NCI-H82 (cell line): ENCODE measurements at regions not wholly inside any gene's neighbourhood (a gene's known extent, or its start where the extent isn't known, plus 50 kb on each side); places are given as distances from the start of the nearest gene placed in this dataset.
A peak's percentile ranks its signal among the peaks of the same experiment; 100 is the strongest.

ENCODE experiments used
- DNase-seq: peaks from one replicate; lab custom pipeline; 2025; lab: John Stamatoyannopoulos, UW

DNA sequence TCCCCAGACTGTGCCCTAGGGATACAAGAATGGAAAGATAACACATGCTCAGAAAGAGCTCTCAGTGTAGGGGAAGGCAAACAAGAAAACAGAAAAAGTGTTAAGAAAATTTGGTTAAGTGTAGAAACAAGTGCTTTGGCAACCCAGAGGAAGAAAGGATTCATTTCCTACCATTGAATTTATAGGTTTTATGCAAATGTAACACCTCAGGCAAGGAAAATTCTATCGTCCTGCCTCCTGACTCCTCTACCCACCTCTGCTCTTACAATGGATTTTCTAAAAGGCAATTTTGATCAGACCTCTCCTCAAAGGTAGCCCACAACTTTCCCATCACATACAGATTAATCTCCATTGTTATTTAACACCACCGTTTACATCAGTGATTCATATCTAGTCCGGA is 298.7 kb downstream of the RFC3 start:
- DNase-seq: no peak

DNA sequence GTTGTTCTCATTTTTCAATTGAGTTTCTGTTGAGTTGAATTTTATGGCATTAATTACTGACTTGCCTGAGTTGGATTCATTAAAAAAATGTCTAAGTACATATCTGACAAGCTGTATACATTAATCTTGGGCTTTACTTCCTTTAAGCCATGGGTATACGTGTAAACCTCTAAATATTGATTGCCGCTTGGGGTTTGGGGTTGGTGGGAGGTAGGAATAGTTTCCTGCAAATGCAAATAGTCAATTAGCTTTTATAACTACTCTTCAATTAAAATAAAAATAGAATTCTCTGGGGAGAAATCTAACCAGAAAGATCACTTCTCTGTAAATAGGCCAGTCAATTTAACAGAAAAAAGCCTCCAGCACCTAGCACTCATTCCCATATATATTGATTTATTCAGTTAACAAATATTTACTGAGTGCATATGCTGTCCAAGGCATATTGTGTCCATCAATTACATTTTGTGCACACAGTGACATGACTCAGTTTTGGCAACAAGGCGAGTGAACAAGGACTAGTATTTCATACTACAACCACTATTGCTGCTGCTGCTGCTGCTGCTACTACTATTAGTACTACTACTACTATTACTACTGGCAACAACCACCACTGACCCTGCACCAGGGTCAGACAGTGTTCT is 306.8 kb downstream of the RFC3 start:
- DNase-seq: no peak

DNA sequence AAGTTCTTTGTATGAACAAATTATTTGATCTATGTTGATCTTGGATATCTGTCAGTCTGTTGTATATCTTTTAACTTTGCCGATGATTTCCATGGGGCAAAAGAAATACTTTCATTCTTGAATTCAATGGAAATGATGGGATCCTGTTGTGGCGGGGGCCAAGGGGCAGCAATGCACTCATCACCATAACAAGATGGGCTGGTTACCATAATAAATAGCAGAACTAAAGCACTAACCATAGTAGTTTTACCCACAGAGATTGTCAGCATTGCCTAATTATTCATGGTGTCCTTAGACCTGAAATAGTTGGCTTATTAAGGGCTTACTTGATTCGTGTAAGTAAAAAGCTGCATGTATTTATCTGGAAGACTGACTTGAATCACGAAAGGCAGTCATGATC is 309.6 kb downstream of the RFC3 start:
- no peak for DNase-seq

DNA sequence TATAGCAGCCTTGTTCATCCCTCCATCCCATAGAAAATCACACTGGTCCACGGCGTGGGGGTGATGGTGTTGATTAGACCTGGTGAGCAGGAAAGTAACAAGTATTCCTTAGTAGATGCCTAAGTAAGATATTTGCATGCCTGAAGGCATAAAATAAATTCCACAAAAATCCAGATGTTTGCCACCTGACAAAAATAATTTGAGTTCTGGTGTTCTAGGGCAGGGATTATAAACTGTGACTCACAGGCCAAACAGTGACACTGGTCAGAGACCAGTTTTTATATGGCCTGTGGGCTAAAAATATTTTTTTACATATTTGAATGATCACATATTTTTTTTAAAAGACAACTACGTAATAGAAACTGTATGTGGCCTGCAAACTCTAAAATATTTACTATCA is 310.7 kb downstream of the RFC3 start:
- no peak for DNase-seq

DNA sequence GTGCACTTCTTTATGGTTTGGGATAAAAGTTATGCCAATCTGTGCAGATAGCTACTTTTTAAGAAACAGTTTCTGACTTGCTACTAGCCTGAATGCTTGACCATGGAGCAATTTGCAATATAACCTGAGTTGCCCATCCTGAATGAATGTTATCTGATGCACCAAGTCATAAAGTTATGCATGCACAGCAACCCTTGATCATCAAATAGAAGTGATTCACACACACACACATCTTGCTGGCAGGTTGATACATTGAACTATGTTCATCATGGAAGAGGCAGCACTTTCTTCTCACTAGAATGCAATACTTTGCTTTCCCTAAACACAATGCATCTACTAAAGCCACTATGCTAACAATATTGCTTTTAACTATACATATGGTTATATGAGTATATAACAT is 311.5 kb downstream of the RFC3 start:
- no peak for DNase-seq

DNA sequence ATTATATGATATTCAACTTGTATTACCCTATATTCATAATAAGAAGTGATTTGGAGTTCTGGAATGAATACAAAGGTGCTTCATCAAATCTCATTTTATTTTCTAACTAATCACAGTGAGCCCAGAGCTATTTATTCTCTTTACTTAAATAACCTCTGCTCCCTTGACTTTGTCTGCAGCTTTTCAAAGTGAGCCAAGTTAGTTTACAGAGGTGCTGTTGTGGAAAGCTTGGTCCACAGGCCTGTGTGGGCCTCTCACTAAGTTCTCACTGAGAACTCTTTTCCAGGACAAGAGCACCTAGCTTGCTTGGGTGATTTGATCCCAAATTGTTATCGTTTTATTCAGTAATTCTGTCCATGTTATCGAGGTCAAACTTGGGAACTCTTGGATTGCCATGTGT is 319.3 kb downstream of the RFC3 start:
- DNase-seq: no peak

DNA sequence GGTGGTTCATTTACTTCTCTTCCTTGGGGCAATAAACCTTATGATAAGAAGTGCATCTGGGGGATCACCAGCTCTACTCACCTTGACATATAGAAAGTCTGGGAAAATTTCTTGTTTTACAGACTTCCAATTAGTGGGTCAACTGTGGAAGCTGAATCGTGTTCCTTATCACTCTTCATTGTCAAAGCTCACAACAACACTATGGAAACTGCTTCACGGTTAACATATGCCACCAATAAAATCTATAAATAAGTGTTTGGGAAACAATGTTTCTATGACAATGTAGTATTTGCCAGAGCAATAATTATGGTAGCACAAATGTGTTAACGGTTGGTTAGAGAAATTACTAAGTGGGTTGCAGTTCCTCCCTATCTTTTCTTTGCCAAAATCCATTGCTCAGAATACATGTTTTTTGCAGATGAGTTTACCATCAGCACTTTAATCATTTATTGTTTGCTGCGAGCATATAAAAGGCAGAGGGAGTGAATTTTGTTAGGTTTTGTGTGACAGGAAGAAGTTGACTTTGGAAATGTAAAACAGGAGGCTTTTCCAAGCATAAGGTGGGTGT is 321.8 kb downstream of the RFC3 start:
- no peak for DNase-seq

DNA sequence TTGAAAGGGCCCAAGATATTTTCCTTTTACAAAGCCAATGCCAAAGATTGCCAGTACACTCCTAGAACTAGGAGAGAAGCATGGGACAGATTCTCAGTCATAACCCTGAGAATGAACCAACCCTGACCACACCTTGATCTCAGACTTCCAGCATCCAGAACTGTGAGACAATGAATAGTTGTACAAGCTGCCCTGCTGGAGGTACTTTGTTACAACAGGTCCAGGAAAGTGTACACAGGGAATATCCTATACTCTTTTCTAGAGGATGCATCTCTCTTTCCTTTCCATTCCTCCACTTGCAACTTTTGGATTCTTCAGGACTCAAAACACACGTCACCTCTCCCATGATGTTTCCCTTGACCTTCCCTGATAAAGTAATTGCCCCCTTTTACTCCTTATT is 325.7 kb downstream of the RFC3 start:
- DNase-seq: no peak

DNA sequence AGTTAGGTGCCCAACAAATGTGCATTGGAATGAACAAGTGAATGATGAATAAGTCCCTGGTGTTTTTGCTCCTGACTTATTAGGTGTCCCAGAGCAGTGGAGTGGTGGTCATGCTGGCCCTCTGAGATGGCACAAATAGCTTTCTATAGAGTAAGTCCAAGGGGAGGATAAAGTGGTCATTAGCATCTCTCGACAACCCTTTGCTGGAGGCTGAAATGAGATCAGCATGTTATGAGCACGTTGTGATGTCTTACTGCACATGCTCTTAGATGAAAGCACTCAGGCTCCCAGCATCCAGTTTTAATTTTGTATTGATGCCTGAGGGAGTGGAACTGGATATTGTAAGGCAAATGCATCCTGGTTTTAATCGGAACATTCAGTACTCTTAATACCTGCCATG is 326.2 kb downstream of the RFC3 start:
- no peak for DNase-seq

DNA sequence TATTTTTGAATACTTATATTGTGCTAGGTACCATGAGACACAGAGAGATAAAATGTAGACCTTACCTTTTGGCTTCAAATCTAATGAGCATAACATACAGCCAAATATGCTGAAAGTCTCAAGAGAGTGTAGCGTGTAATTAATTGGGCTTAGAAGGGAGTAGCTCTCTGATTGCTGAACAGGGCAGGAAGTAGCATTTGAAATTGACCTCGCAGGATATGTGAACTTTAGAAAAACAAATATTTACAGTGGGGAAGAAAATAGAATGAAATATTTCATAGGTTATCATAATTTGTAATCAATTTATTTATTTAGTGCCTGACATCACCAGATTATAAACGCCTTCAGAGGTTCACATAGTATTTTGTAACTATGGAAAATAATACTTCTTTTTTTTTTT is 327.1 kb downstream of the RFC3 start:
- DNase-seq: no peak

DNA sequence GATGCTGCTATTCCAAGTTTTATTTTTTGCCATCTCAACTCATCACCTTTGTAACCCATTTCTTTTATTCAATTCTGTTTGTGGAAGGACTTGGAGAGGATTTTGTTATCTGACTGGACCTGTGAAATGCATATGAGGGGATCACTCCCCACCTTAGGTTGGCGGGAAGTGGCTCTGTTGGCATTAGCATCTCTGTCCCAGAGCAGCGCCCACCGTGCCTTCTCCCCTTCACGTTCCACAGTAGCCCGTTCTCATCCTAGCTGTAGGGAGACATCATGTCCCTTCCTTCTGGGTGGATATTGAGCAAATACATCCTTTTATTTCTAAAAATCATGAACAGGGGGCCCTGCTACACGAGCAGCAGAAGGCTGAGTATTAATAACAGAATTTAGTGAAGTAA is 330.4 kb downstream of the RFC3 start:
- no peak for DNase-seq

DNA sequence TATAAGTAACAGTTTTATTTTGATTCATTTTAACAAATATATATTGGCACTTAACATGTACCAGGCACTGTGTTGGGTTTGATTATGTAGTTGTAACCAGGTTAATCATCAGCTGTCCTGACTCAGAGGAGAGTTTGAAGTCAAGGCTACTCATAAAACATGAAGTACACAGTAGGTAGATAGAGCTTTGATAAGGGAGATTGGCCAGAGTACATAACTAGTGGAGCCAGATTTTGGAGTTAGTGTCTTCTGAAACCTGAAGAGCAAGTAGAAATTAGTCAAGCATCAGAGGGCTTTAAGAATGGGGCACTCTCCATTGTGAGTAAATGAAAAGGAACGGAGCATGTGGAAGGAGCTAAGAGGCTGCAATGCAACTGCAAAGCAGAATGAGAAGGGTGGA is 333.9 kb downstream of the RFC3 start:
- DNase-seq: no peak

DNA sequence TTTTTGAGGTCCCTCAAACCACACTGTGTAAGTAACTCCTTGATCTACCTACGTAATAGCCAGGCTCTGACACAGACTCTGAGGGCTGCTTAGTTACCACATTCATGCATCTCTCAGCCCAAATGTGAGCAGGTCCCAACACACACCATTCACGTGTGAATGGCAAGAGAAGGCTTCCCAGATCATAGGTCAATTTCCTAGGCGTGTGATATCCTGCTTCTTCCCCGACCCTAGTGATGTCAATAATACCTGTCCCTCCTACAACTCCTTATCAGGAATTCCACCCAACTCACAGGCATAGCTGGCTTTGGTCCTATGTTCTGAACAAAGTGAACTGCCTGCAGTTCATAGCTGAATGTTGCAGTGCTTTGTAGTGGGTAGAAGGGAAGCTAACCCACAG is 334.5 kb downstream of the RFC3 start:
- DNase-seq: no peak

DNA sequence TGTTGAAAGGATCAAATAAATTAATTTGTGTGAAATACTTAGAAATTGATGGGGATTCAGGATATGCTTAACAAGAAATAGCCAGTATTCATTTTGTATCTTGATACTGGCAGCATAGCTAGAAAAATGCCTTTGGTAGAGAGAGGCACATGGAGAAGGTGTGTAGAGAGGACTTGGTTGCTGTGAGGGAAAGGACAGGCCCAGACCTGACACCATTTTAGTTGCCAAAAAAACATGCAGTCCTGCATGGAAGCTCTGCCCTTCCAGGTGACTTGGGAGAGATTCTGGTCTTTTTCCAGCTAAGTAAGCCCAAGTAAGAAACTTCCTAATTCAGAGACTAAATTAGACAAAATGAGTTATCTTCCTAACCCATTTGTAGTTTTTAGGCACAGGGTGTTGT is 335.0 kb downstream of the RFC3 start:
- no peak for DNase-seq

DNA sequence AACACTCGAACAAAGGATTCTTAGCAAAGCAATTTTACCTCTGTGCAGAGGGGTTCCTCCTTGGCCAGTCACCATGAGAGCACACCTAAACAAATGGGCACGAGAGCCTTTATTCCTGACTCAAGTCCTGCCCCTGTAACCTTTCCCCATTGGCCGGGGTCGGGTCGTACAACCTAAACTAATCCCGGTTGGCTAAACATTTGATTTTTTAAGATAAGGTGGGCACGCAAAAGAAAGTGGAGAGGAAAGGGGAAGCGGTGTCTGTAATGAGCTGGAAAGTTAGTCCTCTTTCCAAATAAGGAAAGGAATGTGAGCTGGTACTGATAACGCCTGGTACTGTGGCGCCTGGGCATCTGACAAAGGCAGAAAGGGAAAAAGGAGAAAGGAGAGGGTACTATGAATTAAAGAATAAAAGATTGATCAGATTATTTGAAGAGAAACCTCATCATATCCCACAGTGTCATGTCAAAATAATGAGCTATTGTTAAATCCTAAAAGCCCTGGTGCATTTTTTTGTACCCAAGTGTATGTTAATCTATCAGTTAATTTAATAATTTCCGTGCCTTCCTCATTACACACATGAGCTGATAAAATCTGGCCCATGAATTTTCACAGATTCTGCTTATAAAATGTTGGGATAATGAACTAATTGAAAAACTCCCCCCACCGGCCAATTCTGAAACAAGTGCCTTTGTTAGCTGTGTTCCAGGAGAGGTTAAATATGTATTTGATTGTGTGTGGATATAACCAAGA is 335.7 kb downstream of the RFC3 start:
- no peak for DNase-seq

DNA sequence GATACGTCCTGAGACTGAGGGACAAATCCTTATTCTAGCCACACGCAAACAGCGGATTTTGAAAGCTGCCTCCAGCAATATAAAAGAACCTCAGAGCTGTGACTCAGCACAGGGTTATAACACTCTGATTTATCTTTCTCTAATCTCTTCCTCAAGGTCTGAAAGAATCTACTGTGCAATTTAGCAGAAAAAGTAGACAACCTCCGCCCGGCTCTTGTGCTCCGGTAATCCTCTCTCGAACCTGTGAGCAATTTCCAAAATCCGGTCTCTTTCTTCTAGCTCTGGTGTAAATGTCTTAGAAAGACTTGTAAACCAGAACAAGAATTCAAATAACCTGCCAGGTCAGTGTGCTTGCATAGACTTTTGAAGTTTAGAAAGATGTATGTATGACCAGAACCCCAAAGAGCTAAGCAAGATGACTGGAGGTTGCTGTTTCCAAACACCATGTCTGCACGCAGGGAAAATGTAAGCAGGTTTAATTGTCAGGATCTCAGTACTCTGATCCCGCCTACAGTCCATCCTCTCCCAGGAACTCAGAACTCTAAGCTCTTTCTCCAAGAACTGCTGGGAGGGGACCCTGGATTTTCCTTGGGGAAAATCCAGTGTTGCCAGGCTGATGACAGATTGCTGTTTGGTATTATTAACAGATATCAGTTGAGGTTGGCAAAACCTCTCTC is 338.1 kb downstream of the RFC3 start:
- DNase-seq: peak; percentile 49

DNA sequence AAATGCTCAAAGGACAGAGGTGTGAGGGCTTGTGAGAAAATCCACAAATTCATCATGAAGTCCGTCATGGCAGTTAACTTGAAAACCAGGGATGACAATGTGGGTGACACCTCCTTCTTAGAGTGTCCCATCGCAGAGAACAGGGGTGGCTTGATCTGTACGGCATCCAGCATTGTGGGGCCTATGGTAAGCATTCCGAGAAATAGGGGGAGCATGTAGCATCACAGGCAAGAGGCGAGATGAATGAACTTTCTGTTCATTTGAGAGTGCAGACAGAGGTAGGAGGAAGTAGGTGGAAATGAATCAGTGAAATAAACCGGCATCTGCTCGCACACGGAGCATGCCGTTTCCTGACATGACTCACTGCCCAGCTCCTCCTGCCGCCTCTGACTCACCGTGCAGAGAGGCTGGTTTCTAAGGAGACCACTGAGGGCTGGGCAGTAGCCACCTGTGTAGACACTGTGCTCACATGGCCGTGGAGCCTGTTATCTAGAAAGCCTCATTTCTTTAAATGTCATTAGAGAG is 339.0 kb downstream of the RFC3 start:
- no peak for DNase-seq

DNA sequence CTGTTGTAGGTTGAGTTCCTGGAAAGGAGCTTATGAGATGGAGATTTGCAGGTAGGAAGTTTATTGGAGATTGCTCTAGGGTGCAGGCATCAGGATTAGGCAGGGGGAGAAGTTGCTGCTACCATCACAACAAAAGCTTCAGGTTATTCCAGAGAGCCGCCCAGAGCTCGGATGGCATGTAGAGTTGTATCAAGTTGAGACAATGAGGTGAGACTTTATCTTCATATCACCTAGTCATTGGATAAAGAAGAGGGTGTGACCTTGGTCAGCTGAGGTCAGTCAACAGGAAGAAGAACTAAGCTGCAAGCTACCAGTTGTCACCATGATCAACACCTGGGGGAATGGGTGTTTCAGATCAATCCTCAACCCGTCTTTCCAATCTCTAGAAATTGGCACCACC is 342.0 kb downstream of the RFC3 start:
- no peak for DNase-seq

DNA sequence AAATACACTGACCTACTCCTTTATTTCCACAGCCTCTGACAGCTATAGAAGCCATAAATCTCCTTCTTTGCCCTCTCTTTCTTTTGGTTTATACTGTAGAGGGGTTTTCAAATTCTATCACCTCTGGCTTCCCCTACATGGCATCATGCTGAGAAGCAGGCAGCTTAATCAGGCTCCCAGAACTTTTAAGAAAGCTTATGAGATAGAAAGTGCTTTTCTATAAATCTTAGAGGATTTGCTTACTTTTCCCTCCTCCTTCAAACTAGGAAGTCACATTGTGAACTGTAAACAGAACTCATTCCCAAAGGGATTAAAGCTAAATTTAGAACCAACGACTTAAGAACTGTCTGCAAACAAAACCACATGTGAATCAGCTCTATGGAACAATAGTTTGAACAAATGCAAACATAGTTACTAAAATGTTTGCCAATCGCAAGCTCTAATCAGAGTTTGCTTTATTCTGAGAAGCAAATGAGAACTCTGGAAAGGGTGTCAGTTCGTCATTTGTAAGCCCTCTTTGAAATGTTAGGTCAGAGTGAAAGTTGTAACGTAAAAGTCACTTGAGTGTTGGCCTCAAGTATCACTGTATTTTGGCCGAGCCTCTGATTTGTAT is 344.1 kb downstream of the RFC3 start:
- peak; percentile 61 for DNase-seq

DNA sequence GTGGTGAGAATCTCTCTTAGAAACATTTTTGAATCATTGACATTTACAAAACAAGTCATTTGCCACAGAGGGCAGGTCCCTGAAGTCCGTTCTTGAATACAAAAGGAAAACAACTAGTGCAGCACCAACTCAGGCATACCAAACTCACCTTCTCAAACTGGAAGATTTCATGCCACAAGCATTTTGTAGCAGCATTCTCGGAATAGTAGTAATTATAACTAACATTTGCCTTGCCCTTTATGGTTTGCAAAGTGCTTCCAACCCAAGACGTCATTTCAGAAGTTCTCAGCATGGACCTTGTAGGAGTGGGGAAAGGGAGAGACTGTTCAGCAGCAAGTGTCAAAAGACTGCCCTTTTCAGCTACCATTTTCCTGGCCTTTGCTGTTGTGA is 344.6 kb downstream of the RFC3 start:
- DNase-seq: no peak

DNA sequence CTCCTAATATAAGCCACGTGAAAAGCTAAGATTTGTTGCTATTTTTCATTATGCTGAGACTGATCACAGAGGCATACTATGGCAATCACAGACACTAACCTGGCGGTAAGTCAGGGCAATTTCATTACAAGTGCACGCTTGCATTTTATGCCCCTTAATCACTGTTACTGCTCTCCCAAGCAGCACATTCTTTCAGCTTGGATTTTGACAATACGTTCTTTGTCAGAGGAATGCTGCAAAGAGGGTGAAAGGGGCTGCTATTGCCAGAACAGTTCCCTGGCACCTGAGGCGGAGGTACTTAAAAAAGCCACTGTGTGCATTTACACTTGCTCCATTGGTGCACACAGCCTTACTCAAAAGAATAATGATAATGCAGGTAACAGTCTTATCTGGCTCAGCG is 346.6 kb downstream of the RFC3 start:
- DNase-seq: no peak

DNA sequence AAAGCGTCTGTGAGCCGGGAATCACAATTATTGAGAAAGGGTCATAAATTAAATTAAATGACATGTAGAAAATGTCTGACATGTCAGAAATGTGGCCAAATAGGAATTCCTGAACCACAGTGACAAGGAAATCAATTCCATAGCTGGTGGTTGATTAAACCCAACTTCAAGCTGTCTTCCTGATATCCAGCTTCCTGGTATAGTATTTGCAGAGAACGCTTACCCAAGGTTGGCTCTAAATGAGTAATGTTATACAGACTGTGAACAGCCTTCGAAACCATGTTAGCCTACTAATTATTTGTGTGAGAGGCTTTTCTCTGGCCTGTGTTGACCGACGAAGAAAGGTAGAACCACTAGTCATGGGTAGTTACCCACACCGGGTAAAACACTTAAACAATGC is 347.2 kb downstream of the RFC3 start:
- DNase-seq: no peak

DNA sequence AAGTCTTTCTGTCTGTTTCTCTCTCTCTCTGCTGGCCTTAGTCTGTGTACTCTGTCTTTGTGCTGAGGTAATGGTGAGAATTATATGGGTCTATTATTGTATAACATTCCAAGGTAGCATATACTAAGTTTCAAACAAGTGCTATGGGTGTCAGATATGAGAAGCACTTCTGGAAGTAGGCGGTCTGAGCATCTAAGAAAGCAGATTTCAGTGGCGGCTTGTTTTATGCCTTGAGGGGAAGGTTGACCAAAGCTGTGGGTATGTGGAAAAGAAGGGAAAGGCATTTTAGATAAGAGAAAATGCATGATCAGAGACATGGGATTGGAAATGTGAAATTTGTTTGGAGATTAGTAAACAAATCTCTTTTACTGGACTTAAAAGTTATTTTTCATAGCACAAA is 348.5 kb downstream of the RFC3 start:
- no peak for DNase-seq
